ENCODE measurements at regions not wholly inside any gene's neighbourhood (a gene's known extent, or its start where the extent isn't known, plus 50 kb on each side); places are given as distances from the start of the nearest gene placed in this dataset.
A peak's percentile ranks its signal among the peaks of the same experiment; 100 is the strongest.

DNA sequence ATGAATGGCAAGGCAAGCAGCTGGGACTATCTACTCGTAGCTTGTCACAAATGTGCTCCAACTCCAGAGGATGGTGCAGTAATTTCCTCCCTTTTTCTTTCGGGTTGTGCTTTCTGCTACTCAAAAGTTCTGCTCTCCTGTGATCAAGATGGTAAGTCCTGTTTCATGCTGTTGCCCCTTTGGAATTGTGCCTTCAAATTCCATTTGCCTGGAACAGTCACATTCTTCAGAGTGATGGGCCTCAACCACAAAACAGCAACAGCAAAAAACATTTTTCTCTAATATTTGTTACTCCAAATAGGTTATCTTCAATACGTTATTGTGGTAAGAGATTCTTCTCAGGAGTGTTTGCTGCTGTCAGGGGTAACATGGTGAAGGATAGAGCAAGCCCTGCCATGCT is 209.3 kb downstream of the PALM2AKAP2 start:
- intact Hi-C loops (cut with micrococcal nuclease): no loop called here
- H2AFZ ChIP-seq (replicated peaks; ENCODE audit: low read length, poor library complexity): no peak overlapping the region
- no peaks in the 10 kb centered on the region for H3K36me3 ChIP-seq (ENCODE audit: control insufficient read depth, insufficient read depth, low read length)
- ATAC-seq (ENCODE audit: low read depth) (no peak), DNase-seq (peak; percentile 26)
- peak overlapping the region; percentile 82 for H2BK5ac ChIP-seq (ENCODE audit: low read depth, low read length, poor library complexity, severe bottlenecking)
- BruUV-seq (replicated peaks): no TSS peak
- H4K91ac ChIP-seq (ENCODE audit: insufficient read depth, low read depth, low read length): peak overlapping the region; percentile 90
- H3K4me3 ChIP-seq (ENCODE audit: insufficient read depth, low read depth, low read length): no peak overlapping the region
- peak overlapping the region; percentile 36; the same call in 1 of the 2 replicates for H4K5ac ChIP-seq (ENCODE audit: low read depth, low read length)
- no peak overlapping the region for H3K4me2 ChIP-seq (ENCODE audit: low read depth, low read length)
- H2AK9ac ChIP-seq (replicated peaks; ENCODE audit: low read depth, low read length, poor library complexity): no peak overlapping the region
- peak overlapping the region; percentile 83 for H2BK120ac ChIP-seq (ENCODE audit: low read depth, low read length)
- no peaks in the 10 kb centered on the region; the same call in 1 of the 2 replicates for H3K9me3 ChIP-seq (ENCODE audit: control insufficient read depth, insufficient read depth, low read length)
- peak overlapping the region; percentile 97 for H2AK5ac ChIP-seq (ENCODE audit: low read depth, low read length)
- no peak overlapping the region for H3K56ac ChIP-seq (ENCODE audit: extremely low read depth, insufficient read depth, low read length)
- H4K8ac ChIP-seq (ENCODE audit: low read depth in 2 of 2, low read length in 2 of 2): peak overlapping the region; percentile 44 to 69; a peak in 3 of 4 replicates
- H4K20me1 ChIP-seq (ENCODE audit: insufficient read depth, low read length): no peaks in the 10 kb centered on the region
- ChIA-PET POLR2A (ENCODE audit: unreplicated experiment) (no interaction called here), CTCF (no interaction called here)
- peak overlapping the region; percentile 86; the same call in 2 of the 3 replicates for H2BK15ac ChIP-seq (ENCODE audit: low read depth, low read length)
- H3K27ac ChIP-seq (ENCODE audit: insufficient read depth, low read length): peak overlapping the region; percentile 5; the same call in 1 of the 2 replicates
- peak overlapping the region; percentile 89 for H3K4ac ChIP-seq (ENCODE audit: low read depth, low read length)
- in situ Hi-C loops (cut with MboI; ENCODE audit: low sequenced_read_pairs): no loop called here
- no peaks in the 10 kb centered on the region for H3K27me3 ChIP-seq (ENCODE audit: control insufficient read depth, insufficient read depth, low read length)
- peaks cover 13 to 38% of the 10 kb centered on the region in 2 experiments; a peak in 3 of 4 replicates for H3K79me1 ChIP-seq (ENCODE audit: low read depth in 1 of 2, low read length in 2 of 2)
- peaks cover 3% of the 10 kb centered on the region; the same call in 1 of the 2 replicates for H3K9me1 ChIP-seq (ENCODE audit: insufficient read depth, low read length)
- 100% methylated on average over 2 of the region's 3 CpGs; no CpG with 5 or more reads in 1 of the 2 experiments for WGBS, 2 experiments (ENCODE audit: extremely low coverage in 2 of 2, insufficient read length in 1 of 2)
- H3K18ac ChIP-seq (ENCODE audit: low read depth, low read length): peak overlapping the region; percentile 85
- peaks cover 14% of the 10 kb centered on the region for H3K4me1 ChIP-seq (ENCODE audit: control insufficient read depth, insufficient read depth, low read length)
- TF ChIP-seq MAZ (IDR thresholded peaks at IDR 0.05; ENCODE audit: borderline replicate concordance, low read depth, low read length): no peak
- TF ChIP-seq, protein P1, sequence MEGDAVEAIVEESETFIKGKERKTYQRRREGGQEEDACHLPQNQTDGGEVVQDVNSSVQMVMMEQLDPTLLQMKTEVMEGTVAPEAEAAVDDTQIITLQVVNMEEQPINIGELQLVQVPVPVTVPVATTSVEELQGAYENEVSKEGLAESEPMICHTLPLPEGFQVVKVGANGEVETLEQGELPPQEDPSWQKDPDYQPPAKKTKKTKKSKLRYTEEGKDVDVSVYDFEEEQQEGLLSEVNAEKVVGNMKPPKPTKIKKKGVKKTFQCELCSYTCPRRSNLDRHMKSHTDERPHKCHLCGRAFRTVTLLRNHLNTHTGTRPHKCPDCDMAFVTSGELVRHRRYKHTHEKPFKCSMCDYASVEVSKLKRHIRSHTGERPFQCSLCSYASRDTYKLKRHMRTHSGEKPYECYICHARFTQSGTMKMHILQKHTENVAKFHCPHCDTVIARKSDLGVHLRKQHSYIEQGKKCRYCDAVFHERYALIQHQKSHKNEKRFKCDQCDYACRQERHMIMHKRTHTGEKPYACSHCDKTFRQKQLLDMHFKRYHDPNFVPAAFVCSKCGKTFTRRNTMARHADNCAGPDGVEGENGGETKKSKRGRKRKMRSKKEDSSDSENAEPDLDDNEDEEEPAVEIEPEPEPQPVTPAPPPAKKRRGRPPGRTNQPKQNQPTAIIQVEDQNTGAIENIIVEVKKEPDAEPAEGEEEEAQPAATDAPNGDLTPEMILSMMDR (conservative IDR thresholded peaks at IDR 0.05; ENCODE audit: low read depth, low read length): no peak
- TF ChIP-seq SMC3 (IDR thresholded peaks at IDR 0.05; ENCODE audit: low read depth, low read length): no peak
- no peak for TF ChIP-seq BHLHE40 (IDR thresholded peaks at IDR 0.05; ENCODE audit: low read depth, low read length)
- no peak for TF ChIP-seq USF2 (IDR thresholded peaks at IDR 0.05; ENCODE audit: low read depth, low read length)
- no peak for TF ChIP-seq RCOR1 (IDR thresholded peaks at IDR 0.05; ENCODE audit: insufficient replicate concordance, low read length)
- TF ChIP-seq RFX5 (IDR thresholded peaks at IDR 0.05; ENCODE audit: low read depth, low read length): no peak
- TF ChIP-seq, protein P2, sequence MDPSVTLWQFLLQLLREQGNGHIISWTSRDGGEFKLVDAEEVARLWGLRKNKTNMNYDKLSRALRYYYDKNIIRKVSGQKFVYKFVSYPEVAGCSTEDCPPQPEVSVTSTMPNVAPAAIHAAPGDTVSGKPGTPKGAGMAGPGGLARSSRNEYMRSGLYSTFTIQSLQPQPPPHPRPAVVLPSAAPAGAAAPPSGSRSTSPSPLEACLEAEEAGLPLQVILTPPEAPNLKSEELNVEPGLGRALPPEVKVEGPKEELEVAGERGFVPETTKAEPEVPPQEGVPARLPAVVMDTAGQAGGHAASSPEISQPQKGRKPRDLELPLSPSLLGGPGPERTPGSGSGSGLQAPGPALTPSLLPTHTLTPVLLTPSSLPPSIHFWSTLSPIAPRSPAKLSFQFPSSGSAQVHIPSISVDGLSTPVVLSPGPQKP (IDR thresholded peaks at IDR 0.05; ENCODE audit: borderline replicate concordance, low read depth, low read length): no peak
- no peak for TF ChIP-seq FOS (IDR thresholded peaks at IDR 0.05; ENCODE audit: low read depth, low read length)
- no peak for TF ChIP-seq MAFK (IDR thresholded peaks at IDR 0.05; ENCODE audit: low read depth, low read length)
- no peak for TF ChIP-seq MXI1 (IDR thresholded peaks at IDR 0.05; ENCODE audit: borderline replicate concordance, low read depth, low read length)
- TF ChIP-seq CHD1 (IDR thresholded peaks at IDR 0.05; ENCODE audit: low read depth, low read length): no peak
- TF ChIP-seq CEBPB (IDR thresholded peaks at IDR 0.05; ENCODE audit: low read depth, low read length): no peak
- no peak for TF ChIP-seq NFE2L2 (IDR thresholded peaks at IDR 0.05; ENCODE audit: low read depth, low read length)
- TF ChIP-seq POLR2A (IDR thresholded peaks at IDR 0.05; ENCODE audit: low read depth, low read length): no peak
- no peak for TF ChIP-seq RAD21 (IDR thresholded peaks at IDR 0.05; ENCODE audit: low read length)
- H2BK20ac ChIP-seq (ENCODE audit: low read depth, low read length): peak overlapping the region; percentile 89
- dilution Hi-C loops (cut with HindIII; ENCODE audit: low sequenced_read_pairs, unreplicated experiment): no loop called here
- H3K9ac ChIP-seq (ENCODE audit: low read depth, low read length): no peak overlapping the region
- H3K14ac ChIP-seq (replicated peaks; ENCODE audit: low read depth, low read length): peak overlapping the region; percentile 61; the same call in 1 of the 2 replicates
- H3K23ac ChIP-seq (ENCODE audit: low read depth, low read length): 0 out of 2 replicates have a peak overlapping the region, but pooled peaks have one; percentile 29

Measured in IMR-90 (cell line).